ENCODE measurements at regions not wholly inside any gene's neighbourhood (a gene's known extent, or its start where the extent isn't known, plus 50 kb on each side); places are given as distances from the start of the nearest gene placed in this dataset.

GRCh38 chr6:145020543-145020942 lies 714.8 kb downstream of the EPM2A start:
- no peak for DNase-seq (ENCODE audit: low read depth)

- DNase-seq (ENCODE audit: low read depth), result no peak
Measured at GRCh38 chr6:145022199-145022796, 713.0 kb downstream of the EPM2A start.

- DNase-seq (ENCODE audit: low read depth), result no peak
Measured at GRCh38 chr6:145023116-145023726, 712.1 kb downstream of the EPM2A start.

- no peak for DNase-seq (ENCODE audit: low read depth)
Measured at GRCh38 chr6:145025488-145025887, 709.8 kb downstream of the EPM2A start.

GRCh38 chr6:145026267-145026679 lies 709.0 kb downstream of the EPM2A start:
- DNase-seq (ENCODE audit: low read depth), result no peak

- no peak for DNase-seq (ENCODE audit: low read depth)
Measured at GRCh38 chr6:145028144-145028818, 707.0 kb downstream of the EPM2A start.

GRCh38 chr6:145031001-145031400 lies 704.3 kb downstream of the EPM2A start:
- DNase-seq (ENCODE audit: low read depth), result no peak

- no peak for DNase-seq (ENCODE audit: low read depth)
Measured at GRCh38 chr6:145031962-145032361, 703.4 kb downstream of the EPM2A start.

GRCh38 chr6:145032562-145033145 lies 702.7 kb downstream of the EPM2A start:
- no peak for DNase-seq (ENCODE audit: low read depth)

GRCh38 chr6:145034664-145035063 lies 700.7 kb downstream of the EPM2A start:
- DNase-seq (ENCODE audit: low read depth), result no peak

- DNase-seq (ENCODE audit: low read depth), result no peak
Measured at GRCh38 chr6:145036236-145036635, 699.1 kb downstream of the EPM2A start.

- no peak for DNase-seq (ENCODE audit: low read depth)
Measured at GRCh38 chr6:145036848-145037567, 698.3 kb downstream of the EPM2A start.

GRCh38 chr6:145042559-145042958 lies 692.8 kb downstream of the EPM2A start:
- DNase-seq (ENCODE audit: low read depth), result no peak

GRCh38 chr6:145043926-145044500 lies 691.3 kb downstream of the EPM2A start:
- DNase-seq (ENCODE audit: low read depth), result no peak

- DNase-seq (ENCODE audit: low read depth), result no peak
Measured at GRCh38 chr6:145044641-145045246, 690.6 kb downstream of the EPM2A start.

- no peak for DNase-seq (ENCODE audit: low read depth)
Measured at GRCh38 chr6:145045582-145045981, 689.7 kb downstream of the EPM2A start.

GRCh38 chr6:145047891-145048290 lies 687.4 kb downstream of the EPM2A start:
- no peak for DNase-seq (ENCODE audit: low read depth)

GRCh38 chr6:145051661-145052060 lies 683.7 kb downstream of the EPM2A start:
- no peak for DNase-seq (ENCODE audit: low read depth)

- DNase-seq (ENCODE audit: low read depth), result no peak
Measured at GRCh38 chr6:145055567-145055966, 679.8 kb downstream of the EPM2A start.

GRCh38 chr6:145060714-145061113 lies 674.6 kb downstream of the EPM2A start:
- no peak for DNase-seq (ENCODE audit: low read depth)

- DNase-seq (ENCODE audit: low read depth), result no peak
Measured at GRCh38 chr6:145063091-145063490, 672.2 kb downstream of the EPM2A start.

GRCh38 chr6:145067430-145067829 lies 667.9 kb downstream of the EPM2A start:
- DNase-seq (ENCODE audit: low read depth), result no peak

Measured in T follicular helper cell (primary cell).